A673 (cell line): ENCODE measurements at regions not wholly inside any gene's neighbourhood (a gene's known extent, or its start where the extent isn't known, plus 50 kb on each side); places are given as distances from the start of the nearest gene placed in this dataset.

Experiments used
- CTCF ChIP-seq: fragments of 300-800, 200-600 bp; sonication (generic); conservative IDR thresholded peaks from 2 replicates; pipeline ENCODE4 v1.5.1; 2017; ENCODE audit warnings: low read depth, mild to moderate bottlenecking, antibody characterized with exemption, low read length, moderate library complexity, mixed read lengths
- EZH2 ChIP-seq: fragments of 200-600 bp; sonication (generic); IDR thresholded peaks from 2 replicates; pipeline ENCODE4 v1.6.1; 2017; ENCODE audit warnings: borderline replicate concordance, low read depth, mild to moderate bottlenecking, mixed read lengths, antibody characterized with exemption, low read length; ENCODE audit not compliant: poor library complexity, severe bottlenecking

GRCh38 chr5:157959370-157959769 is 100.4 kb upstream of the CLINT1 start:
- TF ChIP-seq CTCF (no peak), EZH2 (no peak)
